GM12878 (cell line): ENCODE measurements at regions not wholly inside any gene's neighbourhood (a gene's known extent, or its start where the extent isn't known, plus 50 kb on each side); places are given as distances from the start of the nearest gene placed in this dataset.

Experiments used
- ATAC-seq: fragments of 200-7000 bp; cut with Tn5 transposase; 3 replicates; pipeline ENCODE4 v1.9.1; 2020; ENCODE audit warnings: mild to moderate bottlenecking, moderate library complexity
- BruUV-seq: library from RNA; stranded (reverse); fragments of 400-500 nt; replicated peaks from 2 replicates; lab custom pipeline; 2021; lab: Mats Ljungman, UMichigan
- CTCF ChIA-PET: fragments of 300-600 bp; sonication (Branson Sonifier 250); formaldehyde crosslinking; extraction: SDS; loops from one replicate; lab custom pipeline; 2021; ENCODE audit warnings: inconsistent platforms; lab: Yijun Ruan, JAX
- POLR2A ChIA-PET: fragments of 350-600 bp; formaldehyde crosslinking; extraction: SDS; loops from one replicate; lab custom pipeline; 2021; ENCODE audit warnings: inconsistent platforms; lab: Charles Lee
- RAD21 ChIA-PET: fragments of 300-600 bp; sonication (Branson Sonifier 250); formaldehyde crosslinking; loops from one replicate; lab custom pipeline; 2023; ENCODE audit warnings: antibody characterized with exemption; ENCODE audit not compliant: unreplicated experiment; lab: Charles Lee
- SMC1A ChIA-PET: fragments of 300-600 bp; sonication (Branson Sonifier 250); formaldehyde crosslinking; loops from one replicate; lab custom pipeline; 2023; ENCODE audit not compliant: unreplicated experiment, uncharacterized antibody; lab: Charles Lee
- DNase-seq: peaks from one replicate; pipeline ENCODE4 v3.0.0-alpha.2; 2011; ENCODE audit warnings: low read depth, low spot score
- FAIRE-seq: peaks from 3 replicates; lab custom pipeline; 2011; peaks lifted over from hg19 to GRCh38; lab: Jason Lieb, UNC
- H2AFZ ChIP-seq: 2 replicates; pipeline ENCODE4 v1.6.0; 2011; ENCODE audit warnings: low read depth, low read length, control low read depth; ENCODE audit not compliant: control insufficient read depth
- H3K27ac ChIP-seq: 2 replicates; pipeline ENCODE4 v1.5.1; 2011; ENCODE audit warnings: control low read depth; ENCODE audit not compliant: control insufficient read depth, insufficient read depth
- H3K27me3 ChIP-seq, 2 experiments: replicated peaks in 1 of 2; 2 replicates each; pipeline versions ENCODE4 v1.6.0 to v1.6.1; 2011; ENCODE audit warnings: low read length in 1 of 2; ENCODE audit not compliant: control insufficient read depth in 2 of 2, insufficient read depth in 2 of 2
- H3K36me3 ChIP-seq, 2 experiments: 2 replicates each; pipeline ENCODE4 v1.5.1; 2011; ENCODE audit warnings: low read length in 1 of 2; ENCODE audit not compliant: control insufficient read depth in 2 of 2, insufficient read depth in 2 of 2
- H3K4me1 ChIP-seq: 2 replicates; pipeline ENCODE4 v1.6.1; 2011; ENCODE audit warnings: mild to moderate bottlenecking, low read length, moderate library complexity, mixed read lengths; ENCODE audit not compliant: control insufficient read depth, insufficient read depth
- H3K4me2 ChIP-seq: 2 replicates; pipeline ENCODE4 v1.6.0; 2011; ENCODE audit warnings: control low read depth; ENCODE audit not compliant: control insufficient read depth, insufficient read depth
- H3K4me3 ChIP-seq: fragments of 200-600 bp; sonication (generic); 2 replicates; pipeline ENCODE4 v1.5.1; 2016
- H3K79me2 ChIP-seq: 2 replicates; pipeline ENCODE4 v1.6.0; 2011; ENCODE audit warnings: low read length; ENCODE audit not compliant: control insufficient read depth, insufficient read depth
- H3K9ac ChIP-seq: 2 replicates; pipeline ENCODE4 v1.8.0; 2011; ENCODE audit warnings: low read length, control low read depth, mixed read lengths; ENCODE audit not compliant: control insufficient read depth, insufficient read depth
- H3K9me3 ChIP-seq: replicated peaks from 3 replicates; pipeline ENCODE4 v1.5.1; 2011; ENCODE audit warnings: mild to moderate bottlenecking, low read length; ENCODE audit not compliant: control insufficient read depth, insufficient read depth
- H4K20me1 ChIP-seq: 2 replicates; pipeline ENCODE4 v1.6.0; 2011; ENCODE audit not compliant: control insufficient read depth, insufficient read depth
- BRCA1 ChIP-seq: IDR thresholded peaks from 2 replicates; pipeline ENCODE4 v1.6.1; 2011; ENCODE audit warnings: low read depth, low read length, improper control_type of control experiment
- CREM ChIP-seq: IDR thresholded peaks from 2 replicates; pipeline ENCODE4 v1.6.1; 2014; ENCODE audit warnings: antibody characterized with exemption, low read depth
- E4F1 ChIP-seq: fragments of 450-650 bp; IDR thresholded peaks from 2 replicates; pipeline ENCODE4 v1.6.1; 2018; ENCODE audit warnings: borderline replicate concordance, mild to moderate bottlenecking; ENCODE audit not compliant: partially characterized antibody
- NFIC ChIP-seq: IDR thresholded peaks from 2 replicates; pipeline ENCODE4 v1.6.1; 2012; ENCODE audit warnings: low read depth, mild to moderate bottlenecking, inconsistent platforms, low read length, moderate library complexity
- SREBF1 ChIP-seq: IDR thresholded peaks from 2 replicates; pipeline ENCODE4 v1.6.1; 2012; ENCODE audit warnings: mild to moderate bottlenecking, low read length
- USF1 ChIP-seq: IDR thresholded peaks from 2 replicates; pipeline ENCODE4 v1.6.1; 2011; ENCODE audit warnings: borderline replicate concordance, low read depth, mild to moderate bottlenecking, moderate library complexity, mixed read lengths, low read length; ENCODE audit not compliant: insufficient read depth; ENCODE audit errors: extremely low read length
- ZNF687 ChIP-seq: fragments of 450-650 bp; IDR thresholded peaks from 2 replicates; pipeline ENCODE4 v1.6.1; 2017; ENCODE audit warnings: mild to moderate bottlenecking, moderate library complexity
- WGBS: methylation state at CpG from one replicate; pipeline ENCODE4 v1.1.6; 2016; ENCODE audit warnings: low lambda C conversion rate; ENCODE audit not compliant: insufficient replicate concordance, insufficient coverage; ENCODE audit errors: missing lambda C conversion rate; 5-methylcytosine and 5-hydroxymethylcytosine counted together
- in situ Hi-C: fragments of 300-500 bp; cut with MboI; formaldehyde crosslinking; loops from 9 replicates; pipeline ENCODE4 v1.14.3; 2018; ENCODE audit warnings: mixed read lengths
- intact Hi-C: fragments of 100-400 bp; cut with micrococcal nuclease; formaldehyde crosslinking; loops from one replicate; pipeline ENCODE4 v1.14.2; 2022; ENCODE audit not compliant: unreplicated experiment
- TF ChIP-seq, protein P1 (sequence below): fragments of 450-650 bp; formaldehyde crosslinking; IDR thresholded peaks from 2 replicates; pipeline ENCODE4 v1.4.0; 2022; ENCODE audit warnings: mild to moderate bottlenecking, moderate library complexity

DNA sequence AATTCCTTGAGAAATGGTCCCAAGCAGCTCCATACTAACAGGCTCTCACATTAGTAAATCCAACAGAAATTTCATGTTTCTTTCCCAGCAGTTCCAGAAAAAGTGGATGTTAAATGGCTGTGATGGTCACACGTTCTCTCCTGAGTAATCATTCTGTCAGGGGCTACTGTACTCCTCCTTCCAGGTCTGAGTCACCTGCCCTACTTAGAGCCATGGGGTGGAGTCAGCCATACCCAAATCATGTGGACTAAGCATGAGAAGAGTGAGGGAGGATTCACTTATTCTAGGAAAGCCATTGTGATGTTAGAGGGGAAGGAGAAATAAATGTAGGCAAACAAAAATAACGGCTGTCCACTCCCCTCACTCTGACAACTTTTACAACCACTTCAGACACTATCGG is 547.2 kb downstream of the CSNK1G3 start:
- CTCF ChIA-PET, result no interaction called here
- POLR2A ChIA-PET, result no interaction called here
- H3K9me3 ChIP-seq, result peaks cover 4% of the 10 kb centered on the region; the same call in 2 of the 3 replicates
- in situ Hi-C loops, result no loop called here
- peaks cover 36% of the 10 kb centered on the region for H3K4me1 ChIP-seq
- H3K27me3 ChIP-seq, result no peaks in the 10 kb centered on the region
- RAD21 ChIA-PET, result interaction anchor here (2.6 kb wide), 1 partner anchor 24 kb away, joined by 14 read pairs; no protein-coding TSS in a partner anchor
- no peak for FAIRE-seq
- no peak overlapping the region for H3K4me3 ChIP-seq
- intact Hi-C loops, result loop anchor here (5.0 to 10.0 kb wide), 3 partner anchors 394 to 586 kb away; no protein-coding TSS in a partner anchor
- no peak for DNase-seq
- H3K27ac ChIP-seq, result no peak overlapping the region
- no peak overlapping the region for H3K9ac ChIP-seq
- no peak overlapping the region for H3K4me2 ChIP-seq
- TF ChIP-seq, protein P1, sequence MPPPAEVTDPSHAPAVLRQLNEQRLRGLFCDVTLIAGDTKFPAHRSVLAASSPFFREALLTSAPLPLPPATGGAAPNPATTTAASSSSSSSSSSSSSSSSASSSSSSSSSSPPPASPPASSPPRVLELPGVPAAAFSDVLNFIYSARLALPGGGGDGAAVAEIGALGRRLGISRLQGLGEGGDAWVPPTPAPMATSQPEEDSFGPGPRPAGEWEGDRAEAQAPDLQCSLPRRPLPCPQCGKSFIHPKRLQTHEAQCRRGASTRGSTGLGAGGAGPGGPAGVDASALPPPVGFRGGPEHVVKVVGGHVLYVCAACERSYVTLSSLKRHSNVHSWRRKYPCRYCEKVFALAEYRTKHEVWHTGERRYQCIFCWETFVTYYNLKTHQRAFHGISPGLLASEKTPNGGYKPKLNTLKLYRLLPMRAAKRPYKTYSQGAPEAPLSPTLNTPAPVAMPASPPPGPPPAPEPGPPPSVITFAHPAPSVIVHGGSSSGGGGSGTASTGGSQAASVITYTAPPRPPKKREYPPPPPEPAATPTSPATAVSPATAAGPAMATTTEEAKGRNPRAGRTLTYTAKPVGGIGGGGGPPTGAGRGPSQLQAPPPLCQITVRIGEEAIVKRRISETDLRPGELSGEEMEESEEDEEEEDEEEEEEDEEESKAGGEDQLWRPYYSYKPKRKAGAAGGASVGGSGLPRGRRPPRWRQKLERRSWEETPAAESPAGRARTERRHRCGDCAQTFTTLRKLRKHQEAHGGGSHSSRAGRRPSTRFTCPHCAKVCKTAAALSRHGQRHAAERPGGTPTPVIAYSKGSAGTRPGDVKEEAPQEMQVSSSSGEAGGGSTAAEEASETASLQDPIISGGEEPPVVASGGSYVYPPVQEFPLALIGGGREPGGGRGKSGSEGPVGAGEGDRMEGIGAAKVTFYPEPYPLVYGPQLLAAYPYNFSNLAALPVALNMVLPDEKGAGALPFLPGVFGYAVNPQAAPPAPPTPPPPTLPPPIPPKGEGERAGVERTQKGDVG (CRISPR knock-in tag), result no peak
- TF ChIP-seq ZNF687 (no peak), USF1 (no peak), E4F1 (no peak), CREM (no peak), NFIC (no peak), BRCA1 (no peak), SREBF1 (no peak)
- no peaks in the 10 kb centered on the region for H4K20me1 ChIP-seq
- WGBS, result 63% methylated on average over 3 of the region's 3 CpGs
- BruUV-seq, result no TSS peak
- ATAC-seq, result no peak
- H3K79me2 ChIP-seq, result no peaks in the 10 kb centered on the region
- SMC1A ChIA-PET, result no interaction called here
- H3K36me3 ChIP-seq, result no peaks in the 10 kb centered on the region
- H2AFZ ChIP-seq, result no peak overlapping the region
